HCT116 (cell line): ENCODE measurements at regions not wholly inside any gene's neighbourhood (a gene's known extent, or its start where the extent isn't known, plus 50 kb on each side); places are given as distances from the start of the nearest gene placed in this dataset.

Experiments used
- CTCF ChIP-seq, 3 experiments: fragments of 200-600 bp in 1 of 3; sonication (generic) in 1 of 3; IDR thresholded peaks in 2 of 3; conservative IDR thresholded peaks in 1 of 3; 2 replicates each; pipeline ENCODE4 v1.5.1; 2012 to 2017; ENCODE audit warnings: low read depth in 2 of 3, low read length in 2 of 3, antibody characterized with exemption in 1 of 3, borderline replicate concordance in 1 of 3, control low read depth in 1 of 3, mild to moderate bottlenecking in 1 of 3, mixed read lengths in 1 of 3, mixed run types in 1 of 3, moderate library complexity in 1 of 3; ENCODE audit not compliant: insufficient read depth in 1 of 3
- POLR2A ChIP-seq: IDR thresholded peaks from 2 replicates; pipeline ENCODE4 v1.7.0; 2011; ENCODE audit warnings: borderline replicate concordance; ENCODE audit not compliant: insufficient read depth, insufficient read length; ENCODE audit errors: extremely low read depth
- RAD21 ChIP-seq: IDR thresholded peaks from 2 replicates; pipeline ENCODE4 v1.6.1; 2012; ENCODE audit warnings: low read depth, mild to moderate bottlenecking
- SIN3A ChIP-seq: IDR thresholded peaks from 2 replicates; pipeline ENCODE4 v1.6.1; 2012; ENCODE audit warnings: low read depth
- TCF7L2 ChIP-seq: IDR thresholded peaks from 2 replicates; pipeline ENCODE4 v1.7.0; 2011; ENCODE audit warnings: borderline replicate concordance, inconsistent platforms; ENCODE audit not compliant: insufficient read depth, insufficient read length; ENCODE audit errors: extremely low read depth
- ZBTB33 ChIP-seq: IDR thresholded peaks from 2 replicates; pipeline ENCODE4 v1.6.1; 2011; ENCODE audit warnings: mild to moderate bottlenecking, low read length, moderate library complexity; ENCODE audit not compliant: insufficient replicate concordance; ENCODE audit errors: extremely low read depth

- TF ChIP-seq ZBTB33 (no peak), TCF7L2 (no peak), RAD21 (no peak), CTCF (IDR thresholded peaks at IDR 0.05 in 2 of 3, conservative IDR thresholded peaks at IDR 0.05 in 1 of 3; ENCODE audit: borderline replicate concordance in 1 of 3, insufficient read depth in 1 of 3, low read depth in 2 of 3, low read length in 2 of 3) (no peak), POLR2A (no peak), SIN3A (no peak)
These were observed 472.6 kb downstream of the BUD13 start for GRCh38 chr11:116300232-116300631.
